GM19351 (cell line): ENCODE measurements at regions not wholly inside any gene's neighbourhood (a gene's known extent, or its start where the extent isn't known, plus 50 kb on each side); places are given as distances from the start of the nearest gene placed in this dataset.
"Not testable (repeated sequence)": the region's sequence is repeated elsewhere in the genome, so short reads cannot be mapped to it uniquely, and the experiment has no call there.

ENCODE experiments used
- ATAC-seq: cut with Tn5 transposase; IDR thresholded peaks from one replicate; pipeline ENCODE4 v1.9.1; 2021; ENCODE audit warnings: mild to moderate bottlenecking, moderate library complexity; ENCODE audit not compliant: unreplicated experiment

GRCh38 chr2:226115832-226116200 lies 683.8 kb downstream of the IRS1 start:
- ATAC-seq, result no peak

GRCh38 chr2:226115102-226115831 lies 684.4 kb downstream of the IRS1 start:
- ATAC-seq, result no peak

GRCh38 chr2:226114436-226114835 lies 685.2 kb downstream of the IRS1 start:
- ATAC-seq, result no peak

- no peak for ATAC-seq
Measured at GRCh38 chr2:226098861-226099745, 699.6 kb downstream of the NYAP2 start.

GRCh38 chr2:226095058-226095457 lies 695.5 kb downstream of the NYAP2 start:
- ATAC-seq, result no peak

- no peak for ATAC-seq
Measured at GRCh38 chr2:226093364-226093763, 693.9 kb downstream of the NYAP2 start.

GRCh38 chr2:226088366-226088674 lies 688.8 kb downstream of the NYAP2 start:
- ATAC-seq, result no peak

- ATAC-seq, result no peak
Measured at GRCh38 chr2:226087505-226088365, 688.2 kb downstream of the NYAP2 start.

- ATAC-seq, result no peak
Measured at GRCh38 chr2:226087051-226087450, 687.5 kb downstream of the NYAP2 start.

- ATAC-seq, result peak; percentile 46
Measured at GRCh38 chr2:226086190-226086589, 686.7 kb downstream of the NYAP2 start.

GRCh38 chr2:226085425-226085824 lies 685.9 kb downstream of the NYAP2 start:
- ATAC-seq, result not testable (repeated sequence)

- ATAC-seq, result no peak
Measured at GRCh38 chr2:226080334-226080733, 680.8 kb downstream of the NYAP2 start.

- ATAC-seq, result no peak
Measured at GRCh38 chr2:226079671-226080181, 680.2 kb downstream of the NYAP2 start.

- no peak for ATAC-seq
Measured at GRCh38 chr2:226079196-226079595, 679.7 kb downstream of the NYAP2 start.

GRCh38 chr2:226078666-226079065 lies 679.2 kb downstream of the NYAP2 start:
- ATAC-seq, result no peak

- ATAC-seq, result no peak
Measured at GRCh38 chr2:226077841-226078240, 678.3 kb downstream of the NYAP2 start.

GRCh38 chr2:226077031-226077430 lies 677.5 kb downstream of the NYAP2 start:
- no peak for ATAC-seq

GRCh38 chr2:226076529-226076928 lies 677.0 kb downstream of the NYAP2 start:
- ATAC-seq, result no peak

- no peak for ATAC-seq
Measured at GRCh38 chr2:226074391-226074790, 674.9 kb downstream of the NYAP2 start.

- ATAC-seq, result no peak
Measured at GRCh38 chr2:226073496-226074160, 674.1 kb downstream of the NYAP2 start.

GRCh38 chr2:226066873-226067272 lies 667.4 kb downstream of the NYAP2 start:
- no peak for ATAC-seq
